RWPE1 (cell line): ENCODE measurements at regions not wholly inside any gene's neighbourhood (a gene's known extent, or its start where the extent isn't known, plus 50 kb on each side); places are given as distances from the start of the nearest gene placed in this dataset.

Experiments
- CTCF ChIA-PET: fragments of 350-600 bp; sonication (Branson Sonifier 250); formaldehyde crosslinking; extraction: SDS; loops from one replicate; lab custom pipeline; 2021; lab: Yijun Ruan, JAX
- POLR2A ChIA-PET: fragments of 400-600 bp; formaldehyde crosslinking; extraction: SDS; loops from one replicate; lab custom pipeline; 2020; ENCODE audit warnings: antibody characterized with exemption; ENCODE audit not compliant: low non-redundant PET; lab: Yijun Ruan, JAX
- DNase-seq: peaks from one replicate; pipeline ENCODE4 v3.0.0; 2012; ENCODE audit warnings: low spot score
- H3K27ac ChIP-seq: fragments of 450-650 bp; 2 replicates; pipeline ENCODE4 v1.5.1; 2017
- CTCF ChIP-seq: fragments of 450-650 bp; conservative IDR thresholded peaks from 2 replicates; pipeline ENCODE4 v1.5.1; 2017; ENCODE audit warnings: low read depth, mild to moderate bottlenecking

DNA sequence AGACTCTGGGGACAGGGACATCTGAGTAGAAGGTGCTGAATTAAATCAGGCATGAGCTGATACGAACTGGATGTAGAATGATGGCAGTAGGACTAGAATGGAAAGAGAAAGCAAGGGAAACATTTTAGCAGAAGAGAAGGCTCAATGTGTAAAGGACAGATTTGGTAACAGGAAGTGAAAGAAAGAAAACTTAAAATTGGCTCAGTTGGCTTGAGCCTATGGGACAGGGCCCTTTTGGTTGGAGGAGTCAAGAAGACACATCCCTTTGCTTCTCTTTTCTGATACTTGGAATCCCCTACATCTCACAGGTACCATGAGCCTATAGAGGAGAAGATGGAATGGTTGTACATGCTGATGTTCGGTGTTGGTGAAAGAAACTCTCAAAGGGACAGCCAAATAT is 300.6 kb upstream of the PLXNA2 start:
- CTCF ChIA-PET = no interaction called here
- DNase-seq = no peak
- no peak for TF ChIP-seq CTCF
- POLR2A ChIA-PET = no interaction called here
- H3K27ac ChIP-seq = no peak overlapping the region

DNA sequence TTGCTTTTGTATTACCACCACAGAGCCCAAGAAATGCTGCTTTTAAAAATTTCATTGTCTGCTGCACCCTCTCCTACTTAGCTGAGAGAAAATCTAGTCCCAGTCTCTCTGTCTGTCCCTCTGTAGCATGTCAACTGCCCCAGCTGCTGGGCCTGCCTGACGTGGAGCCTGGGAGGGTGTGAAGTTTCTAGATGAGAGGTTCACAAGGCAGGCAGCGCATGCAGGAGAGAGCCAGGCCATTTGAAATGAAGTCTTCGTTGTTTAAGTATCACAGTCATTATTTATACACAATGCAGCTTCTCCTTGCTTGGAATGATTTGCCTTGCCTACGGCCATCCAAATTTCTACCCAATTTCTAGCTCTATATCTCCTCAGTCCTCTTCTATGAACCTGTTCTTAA is 306.8 kb upstream of the PLXNA2 start:
- ChIA-PET CTCF (interaction anchor here (1.3 kb wide), 1 partner anchor 102 kb away, joined by 4 read pairs; no protein-coding TSS in a partner anchor), POLR2A (no interaction called here)
- no peak for TF ChIP-seq CTCF
- no peak overlapping the region for H3K27ac ChIP-seq
- no peak for DNase-seq

DNA sequence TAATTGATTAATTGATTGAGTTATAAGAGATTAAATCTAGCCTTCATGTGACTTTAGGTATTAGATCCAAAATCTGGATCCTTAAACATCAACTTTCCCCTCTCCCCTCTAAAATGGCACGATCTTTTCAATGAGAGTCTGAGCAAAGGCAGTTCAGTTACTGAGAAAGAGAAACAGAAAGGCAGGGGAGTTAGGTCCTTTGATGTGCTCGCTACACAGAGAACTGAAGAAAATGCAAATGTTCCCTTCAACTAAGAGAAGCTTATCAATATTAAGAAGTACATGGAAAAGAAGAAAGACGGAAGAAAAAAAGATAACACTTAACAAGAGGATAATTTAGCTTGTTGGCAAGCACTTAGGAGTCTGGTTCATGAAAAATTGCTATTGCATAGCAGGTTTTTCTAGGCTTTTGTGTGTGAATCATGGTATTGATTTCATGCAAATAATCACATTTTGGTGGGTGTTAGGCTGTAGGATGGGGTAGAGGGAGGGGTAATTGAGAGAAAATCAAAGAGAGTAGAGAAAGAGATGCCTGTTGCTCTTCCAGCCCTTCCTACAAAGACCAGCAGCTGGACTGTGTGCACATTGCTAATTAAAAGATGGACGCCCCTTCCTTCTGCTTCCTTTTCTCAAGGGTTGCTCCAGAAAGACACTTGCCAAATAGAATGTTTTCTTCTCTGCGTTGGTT is 307.6 kb upstream of the PLXNA2 start:
- ChIA-PET CTCF (interaction anchor here (1.3 kb wide), 1 partner anchor 101 kb away, joined by 4 read pairs; no protein-coding TSS in a partner anchor), POLR2A (no interaction called here)
- no peak for DNase-seq
- no peak overlapping the region for H3K27ac ChIP-seq
- no peak for TF ChIP-seq CTCF

- no peak for TF ChIP-seq CTCF
- CTCF ChIA-PET = no interaction called here
- POLR2A ChIA-PET = no interaction called here
- H3K27ac ChIP-seq = no peak overlapping the region
- no peak for DNase-seq
Measured at GRCh38 chr1:208552928-208553327, 308.7 kb upstream of the PLXNA2 start.

DNA sequence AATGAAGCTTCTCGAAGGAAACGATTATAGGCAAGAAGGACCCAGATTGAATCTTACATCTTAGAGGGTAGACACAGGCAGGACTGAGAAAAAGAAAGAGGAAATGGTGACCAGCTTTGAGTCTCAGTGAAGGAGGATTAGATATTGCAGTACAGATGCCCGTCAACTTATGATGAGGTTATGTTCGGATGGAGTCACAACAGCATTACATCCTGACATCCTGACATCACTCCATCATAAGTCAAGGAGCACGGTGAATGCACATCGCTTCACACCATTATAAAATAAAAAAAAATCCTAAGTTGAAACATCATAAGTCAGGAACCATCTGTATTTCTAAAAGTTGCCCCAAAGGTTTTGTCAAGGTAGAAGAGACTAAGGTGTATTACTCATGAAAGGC is 312.3 kb upstream of the PLXNA2 start:
- ChIA-PET CTCF (interaction anchor here (0.5 to 0.6 kb wide), 2 partner anchors 31 to 441 kb away, joined by 3 read pairs; no protein-coding TSS in a partner anchor), POLR2A (no interaction called here)
- DNase-seq = no peak

More for the DNA sequence above, 312.3 kb upstream of the PLXNA2 start:
- H3K27ac ChIP-seq = no peak overlapping the region
- no peak for TF ChIP-seq CTCF
